Hepatocyte (in vitro differentiated cells): ENCODE measurements at regions not wholly inside any gene's neighbourhood (a gene's known extent, or its start where the extent isn't known, plus 50 kb on each side); places are given as distances from the start of the nearest gene placed in this dataset.

Experiments
- EZH2phosphoT487 ChIP-seq: fragments of 200-600 bp; sonication (generic); IDR thresholded peaks from one replicate; pipeline ENCODE4 v1.6.1; 2018; ENCODE audit warnings: antibody characterized with exemption, mild to moderate bottlenecking, low read depth, moderate library complexity; ENCODE audit not compliant: unreplicated experiment, severe bottlenecking
- TF ChIP-seq, protein P1 (sequence below): fragments of 200-600 bp; sonication (generic); IDR thresholded peaks from 2 replicates; pipeline ENCODE4 v1.5.1; 2016; ENCODE audit warnings: antibody characterized with exemption, mild to moderate bottlenecking; ENCODE audit not compliant: poor library complexity

DNA sequence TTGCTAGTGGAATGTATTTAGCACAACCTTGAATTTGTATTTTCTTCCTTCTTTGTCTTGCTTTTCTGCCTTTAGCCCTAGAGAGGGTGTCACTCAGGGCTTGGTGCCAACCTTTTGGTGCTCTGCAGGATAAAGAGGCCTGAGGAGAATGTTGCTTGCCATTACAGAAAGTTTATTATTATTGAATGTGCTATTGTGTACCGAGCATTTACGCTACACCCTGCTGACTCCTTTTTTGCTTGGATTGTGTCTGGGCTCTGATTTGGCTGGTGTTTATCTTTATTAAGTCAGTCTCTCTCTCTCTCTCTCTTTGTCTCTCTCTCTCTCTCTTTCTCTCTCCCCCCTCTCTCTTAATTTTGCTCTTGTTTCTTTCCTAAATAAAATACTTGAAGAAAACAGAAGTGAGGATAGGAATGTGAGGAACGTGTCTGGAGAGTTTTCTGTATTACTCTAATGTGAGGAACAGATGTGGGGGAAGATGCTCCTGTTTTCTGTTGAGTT, 284.4 kb upstream of the PHYHIPL start:
- TF ChIP-seq, protein P1, sequence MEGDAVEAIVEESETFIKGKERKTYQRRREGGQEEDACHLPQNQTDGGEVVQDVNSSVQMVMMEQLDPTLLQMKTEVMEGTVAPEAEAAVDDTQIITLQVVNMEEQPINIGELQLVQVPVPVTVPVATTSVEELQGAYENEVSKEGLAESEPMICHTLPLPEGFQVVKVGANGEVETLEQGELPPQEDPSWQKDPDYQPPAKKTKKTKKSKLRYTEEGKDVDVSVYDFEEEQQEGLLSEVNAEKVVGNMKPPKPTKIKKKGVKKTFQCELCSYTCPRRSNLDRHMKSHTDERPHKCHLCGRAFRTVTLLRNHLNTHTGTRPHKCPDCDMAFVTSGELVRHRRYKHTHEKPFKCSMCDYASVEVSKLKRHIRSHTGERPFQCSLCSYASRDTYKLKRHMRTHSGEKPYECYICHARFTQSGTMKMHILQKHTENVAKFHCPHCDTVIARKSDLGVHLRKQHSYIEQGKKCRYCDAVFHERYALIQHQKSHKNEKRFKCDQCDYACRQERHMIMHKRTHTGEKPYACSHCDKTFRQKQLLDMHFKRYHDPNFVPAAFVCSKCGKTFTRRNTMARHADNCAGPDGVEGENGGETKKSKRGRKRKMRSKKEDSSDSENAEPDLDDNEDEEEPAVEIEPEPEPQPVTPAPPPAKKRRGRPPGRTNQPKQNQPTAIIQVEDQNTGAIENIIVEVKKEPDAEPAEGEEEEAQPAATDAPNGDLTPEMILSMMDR: no peak
- no peak for TF ChIP-seq EZH2phosphoT487
